RWPE1 (cell line): ENCODE measurements at regions not wholly inside any gene's neighbourhood (a gene's known extent, or its start where the extent isn't known, plus 50 kb on each side); places are given as distances from the start of the nearest gene placed in this dataset.

Experiments used
- CTCF ChIA-PET: fragments of 350-600 bp; sonication (Branson Sonifier 250); formaldehyde crosslinking; extraction: SDS; loops from one replicate; lab custom pipeline; 2021; lab: Yijun Ruan, JAX
- POLR2A ChIA-PET: fragments of 400-600 bp; formaldehyde crosslinking; extraction: SDS; loops from one replicate; lab custom pipeline; 2020; ENCODE audit warnings: antibody characterized with exemption; ENCODE audit not compliant: low non-redundant PET; lab: Yijun Ruan, JAX
- DNase-seq: peaks from one replicate; pipeline ENCODE4 v3.0.0; 2012; ENCODE audit warnings: low spot score
- H3K27ac ChIP-seq: fragments of 450-650 bp; 2 replicates; pipeline ENCODE4 v1.5.1; 2017
- TF ChIP-seq, protein P1 (sequence below): fragments of 450-650 bp; conservative IDR thresholded peaks from 2 replicates; pipeline ENCODE4 v1.5.1; 2017; ENCODE audit warnings: low read depth, mild to moderate bottlenecking

DNA sequence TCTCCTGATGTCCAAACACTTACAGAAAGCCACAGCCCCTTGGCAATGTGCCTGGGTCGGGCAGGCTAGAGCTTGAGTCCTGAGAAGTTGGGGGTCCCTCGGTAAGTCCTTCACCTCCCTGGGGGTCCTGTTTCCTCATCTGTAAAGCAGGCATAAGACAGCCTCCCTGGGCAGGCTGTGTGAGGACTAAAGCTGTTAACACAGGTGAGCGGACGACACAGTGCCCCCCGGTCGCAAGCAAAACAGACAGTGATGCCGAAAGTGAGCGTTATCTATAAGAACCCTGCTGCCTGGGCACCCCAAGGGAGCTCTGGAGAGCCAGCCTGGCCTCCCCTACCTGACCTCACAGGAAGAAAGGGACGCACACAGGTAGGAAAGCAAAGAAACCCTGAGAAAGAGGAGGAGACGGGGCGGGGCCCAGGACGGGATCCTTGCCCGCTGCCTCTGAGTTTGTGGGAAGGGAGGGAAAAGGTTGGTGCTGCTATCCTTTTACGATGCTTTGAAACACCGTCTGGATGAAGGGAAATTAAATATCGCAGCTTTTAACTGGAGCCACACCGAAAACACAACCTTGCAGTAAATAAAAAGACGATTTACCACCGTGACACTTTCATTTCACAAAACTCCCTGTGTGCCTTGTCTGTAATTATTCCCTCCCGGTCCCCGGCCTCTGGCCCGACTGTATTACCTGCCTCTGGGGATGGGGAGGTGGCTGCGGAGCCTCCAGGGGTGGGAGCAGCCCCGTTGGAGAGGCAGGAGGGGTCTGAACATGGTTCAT is 67.1 kb downstream of the ENGASE start:
- CTCF ChIA-PET: no interaction called here
- no peak overlapping the region for H3K27ac ChIP-seq
- TF ChIP-seq, protein P1, sequence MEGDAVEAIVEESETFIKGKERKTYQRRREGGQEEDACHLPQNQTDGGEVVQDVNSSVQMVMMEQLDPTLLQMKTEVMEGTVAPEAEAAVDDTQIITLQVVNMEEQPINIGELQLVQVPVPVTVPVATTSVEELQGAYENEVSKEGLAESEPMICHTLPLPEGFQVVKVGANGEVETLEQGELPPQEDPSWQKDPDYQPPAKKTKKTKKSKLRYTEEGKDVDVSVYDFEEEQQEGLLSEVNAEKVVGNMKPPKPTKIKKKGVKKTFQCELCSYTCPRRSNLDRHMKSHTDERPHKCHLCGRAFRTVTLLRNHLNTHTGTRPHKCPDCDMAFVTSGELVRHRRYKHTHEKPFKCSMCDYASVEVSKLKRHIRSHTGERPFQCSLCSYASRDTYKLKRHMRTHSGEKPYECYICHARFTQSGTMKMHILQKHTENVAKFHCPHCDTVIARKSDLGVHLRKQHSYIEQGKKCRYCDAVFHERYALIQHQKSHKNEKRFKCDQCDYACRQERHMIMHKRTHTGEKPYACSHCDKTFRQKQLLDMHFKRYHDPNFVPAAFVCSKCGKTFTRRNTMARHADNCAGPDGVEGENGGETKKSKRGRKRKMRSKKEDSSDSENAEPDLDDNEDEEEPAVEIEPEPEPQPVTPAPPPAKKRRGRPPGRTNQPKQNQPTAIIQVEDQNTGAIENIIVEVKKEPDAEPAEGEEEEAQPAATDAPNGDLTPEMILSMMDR: no peak
- POLR2A ChIA-PET: no interaction called here
- no peak for DNase-seq

DNA sequence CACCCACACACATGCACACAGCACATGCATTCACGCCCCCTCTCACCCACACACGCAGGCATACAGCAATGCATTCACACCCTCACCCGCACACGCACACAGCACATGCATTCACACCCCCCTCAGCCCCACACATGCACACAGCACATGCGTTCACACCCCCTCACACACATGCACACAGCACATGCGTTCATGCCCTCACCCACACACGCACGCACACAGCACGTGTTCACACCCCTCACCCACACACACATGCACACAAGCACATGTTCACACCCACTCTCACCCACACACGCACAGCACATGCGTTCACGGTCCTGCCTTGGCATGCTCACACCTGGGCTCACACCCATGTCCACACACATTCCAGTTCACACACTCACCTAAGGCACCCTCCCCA is 64.2 kb downstream of the ENGASE start:
- TF ChIP-seq, protein P1: no peak
- no peak for DNase-seq
- POLR2A ChIA-PET: no interaction called here
- CTCF ChIA-PET: no interaction called here
- no peak overlapping the region for H3K27ac ChIP-seq

DNA sequence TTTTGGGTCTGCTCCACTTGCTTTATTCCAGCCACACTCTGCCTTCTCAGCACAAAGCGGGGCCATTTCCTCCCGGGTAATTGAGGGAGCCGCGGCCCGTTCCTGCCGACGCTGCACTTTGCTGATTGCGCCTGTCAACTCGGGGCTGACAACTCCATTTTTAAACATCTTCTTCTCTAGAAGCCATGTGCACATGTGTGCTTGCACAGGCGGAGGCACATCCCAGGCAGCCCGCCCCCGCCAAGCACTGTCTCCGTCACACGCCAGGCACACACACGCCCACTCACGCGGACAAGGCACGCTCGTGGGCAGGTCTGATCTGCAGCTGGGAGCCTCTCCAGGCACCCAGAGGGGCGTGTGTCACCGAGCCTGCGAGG is 63.2 kb downstream of the ENGASE start:
- ChIA-PET POLR2A (no interaction called here), CTCF (no interaction called here)
- DNase-seq: no peak
- no peak overlapping the region for H3K27ac ChIP-seq
- TF ChIP-seq, protein P1: no peak

DNA sequence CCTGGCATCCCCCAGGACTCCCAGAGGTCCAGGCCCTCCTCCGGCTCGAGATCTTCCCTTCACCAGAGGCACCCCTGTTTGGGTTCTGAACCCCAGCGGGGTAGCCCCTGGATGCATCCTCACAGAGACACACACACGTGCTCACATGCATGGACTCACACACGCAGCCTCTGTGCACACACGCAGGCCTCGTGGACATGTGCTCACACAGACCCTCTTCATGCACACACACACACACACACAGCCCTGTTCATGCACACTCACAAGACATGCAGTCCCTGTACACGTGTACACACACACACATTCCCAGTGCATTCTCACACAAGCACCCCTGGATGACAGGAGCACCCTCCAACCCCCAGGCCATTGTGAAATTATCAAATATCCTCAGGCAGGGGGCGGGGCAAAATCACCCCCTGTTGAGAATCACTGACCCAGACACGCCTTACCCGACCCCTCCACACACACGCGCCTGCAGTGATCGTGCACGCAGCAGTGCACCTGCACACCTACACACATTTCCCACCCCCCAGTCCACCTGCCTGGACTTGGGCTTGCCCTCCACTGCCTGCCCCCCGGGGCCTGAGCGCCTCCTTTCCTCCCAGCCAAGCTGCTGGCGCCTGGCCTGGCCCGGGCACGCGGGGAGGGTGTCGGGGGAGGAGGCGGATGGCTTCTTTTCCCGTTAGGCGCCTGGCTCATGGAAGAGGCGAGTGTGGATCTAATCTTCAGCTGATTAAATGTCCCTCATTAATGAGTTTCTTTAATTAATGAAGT is 62.6 kb downstream of the ENGASE start:
- TF ChIP-seq, protein P1: no peak
- H3K27ac ChIP-seq: no peak overlapping the region
- ChIA-PET CTCF (no interaction called here), POLR2A (no interaction called here)
- no peak for DNase-seq

DNA sequence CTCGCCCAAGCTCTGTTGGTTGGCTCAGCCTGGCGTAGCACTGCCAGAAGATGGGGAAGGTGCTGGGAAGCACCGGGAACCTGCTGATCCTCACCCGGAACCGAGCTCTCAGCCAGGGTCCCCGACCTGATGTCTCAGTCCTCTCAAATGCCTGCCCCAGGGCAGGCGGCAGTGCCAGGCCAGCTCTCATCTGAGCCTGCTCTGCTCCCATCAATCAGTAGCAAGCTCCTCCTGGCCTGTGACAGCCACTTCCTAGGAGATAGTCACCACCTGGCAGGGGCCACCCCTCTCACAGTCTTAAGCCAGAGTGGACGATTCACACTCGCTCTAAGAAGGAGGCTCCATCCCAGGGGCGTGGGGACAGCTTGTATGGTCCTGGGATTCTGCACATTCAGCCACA is 62.0 kb downstream of the ENGASE start:
- H3K27ac ChIP-seq: no peak overlapping the region
- ChIA-PET CTCF (interaction anchor here (0.6 kb wide), 1 partner anchor 29 kb away, joined by 3 read pairs; no protein-coding TSS in a partner anchor), POLR2A (no interaction called here)
- TF ChIP-seq, protein P1: no peak
- no peak for DNase-seq
